Ishikawa (cell line): ENCODE measurements at regions not wholly inside any gene's neighbourhood (a gene's known extent, or its start where the extent isn't known, plus 50 kb on each side); places are given as distances from the start of the nearest gene placed in this dataset.

ENCODE experiments used
- CEBPB ChIP-seq: IDR thresholded peaks from 2 replicates; pipeline ENCODE4 v1.6.1; 2012
- EGR1 ChIP-seq: IDR thresholded peaks from 2 replicates; pipeline ENCODE4 v1.6.1; 2012
- EP300 ChIP-seq: IDR thresholded peaks from 2 replicates; pipeline ENCODE4 v1.6.1; 2012; ENCODE audit warnings: borderline replicate concordance
- FOXM1 ChIP-seq: IDR thresholded peaks from 2 replicates; pipeline ENCODE4 v1.6.1; 2012; ENCODE audit warnings: low read depth, borderline replicate concordance
- RAD21 ChIP-seq: IDR thresholded peaks from 2 replicates; pipeline ENCODE4 v1.6.1; 2012; ENCODE audit warnings: low read depth
- TAF1 ChIP-seq: IDR thresholded peaks from 2 replicates; pipeline ENCODE4 v1.6.1; 2012; ENCODE audit warnings: low read depth, mild to moderate bottlenecking
- TCF12 ChIP-seq: IDR thresholded peaks from 2 replicates; pipeline ENCODE4 v1.6.1; 2012; ENCODE audit warnings: low read depth
- USF1 ChIP-seq: IDR thresholded peaks from 2 replicates; pipeline ENCODE4 v1.6.1; 2012
- YY1 ChIP-seq: IDR thresholded peaks from 2 replicates; pipeline ENCODE4 v1.6.1; 2012; ENCODE audit warnings: low read depth
- ZBTB7A ChIP-seq: IDR thresholded peaks from 2 replicates; pipeline ENCODE4 v1.6.1; 2012; ENCODE audit warnings: low read depth

DNA sequence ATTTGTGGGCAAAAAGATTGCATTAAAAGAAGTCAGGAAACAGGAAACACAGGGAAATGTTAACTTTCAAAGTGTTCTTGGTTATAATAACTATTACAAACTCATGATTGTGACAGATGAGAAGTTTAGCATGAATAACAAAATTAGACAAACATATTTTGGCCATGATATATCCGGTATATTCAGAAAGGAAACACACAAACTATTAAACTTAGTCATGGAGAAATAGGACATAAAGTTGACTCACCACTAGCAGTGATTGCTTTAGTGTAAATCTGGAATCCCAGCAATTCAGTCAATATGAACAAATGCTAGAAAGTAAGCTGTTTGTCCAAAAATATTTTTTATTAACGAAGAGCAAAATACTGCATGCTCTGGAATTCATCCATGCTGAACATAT, 1299.9 kb downstream of the C4orf33 start:
- TF ChIP-seq FOXM1 (no peak), EGR1 (no peak), EP300 (no peak), CEBPB (no peak), TCF12 (no peak), RAD21 (no peak), TAF1 (no peak), USF1 (no peak), ZBTB7A (no peak), YY1 (no peak)
